COLO668 (cell line): ENCODE measurements at regions not wholly inside any gene's neighbourhood (a gene's known extent, or its start where the extent isn't known, plus 50 kb on each side); places are given as distances from the start of the nearest gene placed in this dataset.
"Not testable (repeated sequence)": the region's sequence is repeated elsewhere in the genome, so short reads cannot be mapped to it uniquely, and the experiment has no call there.

ENCODE experiments used
- DNase-seq: peaks from one replicate; lab custom pipeline; 2025; ENCODE audit not compliant: unreplicated experiment; lab: John Stamatoyannopoulos, UW

- DNase-seq, result not testable (repeated sequence)
These were observed 51.3 kb upstream of the CSPG4 start for GRCh38 chr15:75763635-75764600.

GRCh38 chr15:75763137-75763611, 50.5 kb upstream of the CSPG4 start:
- no peak for DNase-seq
